Hypothalamus (tissue), 51 donors: ENCODE measurements at regions not wholly inside any gene's neighbourhood (a gene's known extent, or its start where the extent isn't known, plus 50 kb on each side); places are given as distances from the start of the nearest gene placed in this dataset.

Experiments used
- DNase-seq, 51 donors: peaks; one replicate each; lab custom pipeline; 2025; lab: John Stamatoyannopoulos, UW

DNA sequence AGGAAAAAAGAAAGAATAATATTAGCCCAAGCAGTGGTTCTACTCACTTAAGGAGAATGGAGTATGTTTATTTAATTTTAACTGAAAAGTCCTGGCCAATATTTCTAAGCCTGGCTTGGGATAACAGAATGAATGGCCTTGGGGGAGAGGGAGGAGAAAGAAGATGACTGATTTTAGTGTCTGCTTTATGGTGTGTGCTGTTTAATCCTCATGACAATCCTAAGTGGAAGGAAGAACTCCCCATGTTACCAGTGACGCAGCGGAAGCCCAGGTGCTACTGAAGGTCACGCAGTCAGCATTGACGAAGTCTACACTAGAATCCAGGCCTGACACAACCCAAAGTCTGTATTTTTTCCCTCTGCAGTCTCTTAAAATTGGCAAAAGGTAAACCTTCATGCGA is 50.5 kb downstream of the PALM2AKAP2 start:
- no peak for DNase-seq

DNA sequence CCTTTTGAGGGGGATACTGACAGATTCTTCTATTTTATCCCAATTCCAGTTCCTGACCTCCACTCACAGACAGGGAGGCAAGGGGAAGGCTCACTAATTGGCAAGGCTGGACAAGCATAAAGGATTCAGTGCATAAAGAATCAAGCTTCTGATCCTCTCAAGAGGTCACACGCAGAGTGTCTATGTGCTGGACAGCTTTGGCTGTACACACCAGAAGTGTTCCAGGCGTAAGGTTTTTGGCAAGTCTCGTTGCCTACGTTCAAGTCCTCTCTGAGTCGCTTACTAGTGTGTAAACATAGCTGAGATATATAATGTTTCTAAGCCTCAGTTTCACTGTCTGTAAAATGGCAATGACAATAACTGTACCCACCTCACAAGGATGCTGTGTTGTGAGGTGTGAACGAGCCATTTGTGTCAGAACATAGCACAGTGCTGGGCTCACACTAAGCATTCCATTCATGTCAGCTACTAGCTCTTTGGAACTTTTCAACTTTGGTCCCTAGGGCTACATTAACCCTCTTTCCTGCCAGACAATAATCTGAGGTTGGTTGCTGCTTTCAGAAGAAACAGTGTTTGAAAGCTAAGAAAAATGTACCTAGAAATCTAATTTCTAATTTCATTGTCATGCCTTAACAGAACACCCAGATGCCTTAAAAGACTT is 52.1 kb downstream of the PALM2AKAP2 start:
- no peak for DNase-seq

- no peak for DNase-seq
Observed at GRCh38 chr9:109834855-109835254, 54.9 kb downstream of the PALM2AKAP2 start.

DNA sequence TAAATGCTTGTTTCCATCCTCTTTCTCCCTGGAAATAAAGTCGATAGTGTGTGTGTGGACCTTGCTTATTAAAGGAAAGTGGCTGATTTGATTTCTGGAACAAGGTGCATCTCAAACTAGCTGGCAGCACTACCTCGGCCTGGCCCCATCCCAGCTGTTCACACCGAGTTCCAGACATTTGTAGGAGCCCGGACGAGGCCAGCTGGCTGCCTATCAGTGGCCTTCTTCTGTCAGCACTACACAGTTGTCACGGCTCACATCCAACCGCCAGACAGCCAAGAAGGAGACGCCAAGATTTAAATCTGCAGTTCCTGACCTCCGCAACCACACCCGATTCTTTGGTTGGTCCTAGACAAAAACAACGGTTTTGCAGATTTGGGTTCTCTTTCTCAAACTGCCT is 63.6 kb downstream of the PALM2AKAP2 start:
- DNase-seq = peak in 20 of 51 donors; percentile 1 to 57 (median 23)

DNA sequence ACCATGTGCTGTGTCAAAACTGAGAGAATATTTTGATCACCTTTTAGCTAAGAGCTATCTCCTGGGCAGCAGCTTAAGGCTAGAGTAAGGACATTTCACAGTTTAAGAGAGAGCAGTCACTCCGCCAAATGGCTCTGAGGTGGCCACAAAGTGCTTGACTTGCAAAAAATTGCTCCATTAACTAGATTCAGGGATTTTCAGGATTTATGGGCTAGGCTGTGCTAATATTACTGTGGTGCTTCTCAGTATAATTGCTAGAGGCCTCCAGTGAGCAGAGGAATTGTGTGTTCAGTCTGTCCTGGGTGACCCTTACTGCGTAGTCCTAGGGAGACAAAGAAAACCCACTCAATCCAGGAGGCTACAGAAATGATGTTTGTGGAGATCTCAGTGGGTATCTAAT is 65.2 kb downstream of the PALM2AKAP2 start:
- no peak for DNase-seq

DNA sequence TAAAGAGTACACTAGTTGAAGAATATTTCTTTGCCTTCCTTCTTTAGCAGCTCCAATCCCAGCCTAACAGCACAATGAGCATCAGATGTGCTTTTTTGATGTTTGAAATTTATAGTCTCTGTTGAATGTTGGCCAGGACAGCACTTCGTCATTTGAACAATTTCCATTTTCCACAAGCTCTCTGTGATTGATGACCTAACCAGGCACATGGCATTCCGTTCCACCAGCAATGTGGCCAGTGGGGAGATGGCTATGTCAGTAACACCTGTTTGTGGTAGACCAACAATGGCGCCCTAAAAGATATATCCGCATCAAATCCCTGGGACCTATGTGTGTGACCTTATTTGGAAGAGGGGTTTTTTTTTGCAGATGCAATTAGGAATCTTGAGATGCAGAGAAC is 66.8 kb downstream of the PALM2AKAP2 start:
- DNase-seq = no peak

- no peak for DNase-seq
Observed at GRCh38 chr9:109852556-109852955, 72.6 kb downstream of the PALM2AKAP2 start.

DNA sequence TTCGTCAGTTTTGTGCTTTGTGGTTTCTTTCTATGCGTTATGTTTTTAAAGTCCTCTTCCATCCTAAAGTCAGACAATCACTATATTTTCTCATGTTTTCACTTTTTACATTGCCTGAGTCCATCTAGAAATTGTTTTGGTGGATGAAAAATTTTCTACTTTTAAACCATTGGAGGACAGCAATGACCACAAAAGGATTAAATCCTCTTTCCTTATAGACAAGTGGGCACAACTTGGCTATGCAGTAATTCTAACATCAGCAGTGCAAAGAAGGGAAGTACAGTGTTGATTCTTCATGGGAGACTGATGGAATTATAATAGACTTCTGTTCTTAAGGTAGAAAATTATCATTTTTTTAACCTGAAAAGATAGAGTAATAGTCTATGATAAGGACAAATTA is 75.5 kb downstream of the PALM2AKAP2 start:
- no peak for DNase-seq

DNA sequence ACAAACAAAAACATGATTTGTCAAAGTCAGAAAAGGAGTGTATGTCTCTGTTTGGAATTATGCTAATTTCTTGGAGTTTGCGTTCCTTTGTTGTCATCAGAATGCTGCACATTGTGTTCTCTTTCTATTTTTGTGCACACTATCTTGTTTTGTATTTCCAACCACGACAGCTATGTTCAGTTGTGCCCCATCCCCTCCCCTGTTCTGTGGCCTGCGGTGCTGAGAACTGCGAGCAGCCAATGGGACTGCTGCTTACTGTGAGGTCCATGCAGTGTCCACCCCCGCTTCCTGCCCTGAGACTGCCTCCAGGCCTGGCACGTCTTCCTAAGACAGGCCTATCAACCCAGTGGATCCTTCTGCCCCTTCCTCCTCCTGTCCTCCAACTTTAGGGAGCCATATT is 76.8 kb downstream of the PALM2AKAP2 start:
- peak in 45 of 51 donors; percentile 6 to 92 (median 70) for DNase-seq

GRCh38 chr9:109857336-109857735 is 77.3 kb downstream of the PALM2AKAP2 start:
- DNase-seq = no peak

DNA sequence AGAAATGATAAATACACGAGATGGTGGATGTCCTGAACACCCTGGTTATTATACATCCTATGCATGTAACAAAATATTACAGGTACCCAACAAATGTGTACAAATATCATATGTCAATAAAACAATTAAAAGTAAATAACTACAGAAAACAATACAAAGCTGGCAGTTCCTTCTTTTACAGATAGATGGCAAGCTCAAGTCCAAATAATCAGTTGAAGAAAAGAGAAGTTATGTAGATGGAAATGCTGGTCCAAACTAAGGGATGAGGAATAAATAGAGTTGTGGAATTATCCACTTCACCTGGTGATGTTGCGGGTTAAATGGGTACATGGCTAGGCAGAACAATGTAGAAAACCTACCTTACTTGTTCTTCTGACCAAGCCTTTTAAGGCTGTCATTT is 79.4 kb downstream of the PALM2AKAP2 start:
- no peak for DNase-seq

GRCh38 chr9:109860521-109860920 is 80.5 kb downstream of the PALM2AKAP2 start:
- DNase-seq = no peak

DNA sequence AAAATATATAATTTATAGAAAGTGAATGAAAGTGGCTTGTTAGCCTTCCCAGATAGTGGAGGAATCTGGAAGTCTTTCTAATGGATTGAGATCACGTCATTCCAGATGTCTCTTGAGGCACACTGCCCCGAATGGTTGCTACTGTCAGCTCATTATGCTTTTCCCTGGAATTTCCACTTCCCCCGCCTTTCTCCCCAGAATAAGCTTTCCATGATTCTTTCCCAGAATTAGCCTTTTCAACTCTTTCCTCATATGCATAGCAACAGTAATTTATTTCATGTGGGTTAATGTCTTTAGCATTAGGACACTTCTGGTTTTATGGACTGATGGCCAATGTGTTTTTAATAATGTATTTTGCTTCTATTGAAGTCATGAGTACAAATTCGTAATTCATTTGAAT is 81.5 kb downstream of the PALM2AKAP2 start:
- DNase-seq = peak in 5 of 51 donors; percentile 15 to 29 (median 18)

DNA sequence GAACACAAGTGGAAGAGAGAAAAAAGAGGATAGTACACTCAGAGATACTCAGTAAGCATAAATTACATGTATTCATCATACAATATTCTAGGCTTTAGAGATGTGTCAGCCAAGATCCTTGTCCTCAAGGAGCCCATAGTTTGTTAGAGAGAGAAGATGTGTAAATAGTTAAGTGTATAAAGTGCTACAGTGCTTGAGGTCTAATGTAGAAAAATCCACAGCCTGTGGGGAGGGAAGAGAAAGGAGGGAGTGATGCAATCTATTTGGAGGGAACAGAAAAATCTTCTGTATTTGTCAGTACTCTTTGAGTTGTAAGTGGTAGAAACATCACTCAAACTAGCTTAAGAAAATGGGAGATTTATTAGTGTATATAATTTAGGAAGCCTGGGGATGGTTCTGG is 81.9 kb downstream of the PALM2AKAP2 start:
- DNase-seq = no peak

DNA sequence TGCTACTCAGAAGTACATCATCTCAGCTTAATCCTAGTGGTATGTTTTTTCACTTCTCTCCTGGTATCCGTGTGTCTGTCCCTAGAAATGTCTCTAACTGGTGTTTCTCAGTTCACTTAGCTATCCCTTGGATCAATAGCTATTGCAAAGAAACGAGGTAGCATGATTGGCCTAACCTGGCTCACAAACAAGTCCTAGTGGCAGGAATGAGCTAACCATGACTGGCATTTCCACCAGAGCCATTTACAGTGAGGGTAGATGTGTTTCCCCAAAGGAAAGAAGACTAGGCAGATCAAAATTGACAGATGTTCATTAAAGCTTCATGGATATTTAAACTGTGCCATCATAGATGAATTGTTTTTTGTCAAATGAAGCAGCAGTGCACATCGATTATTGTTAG is 82.5 kb downstream of the PALM2AKAP2 start:
- no peak for DNase-seq

DNA sequence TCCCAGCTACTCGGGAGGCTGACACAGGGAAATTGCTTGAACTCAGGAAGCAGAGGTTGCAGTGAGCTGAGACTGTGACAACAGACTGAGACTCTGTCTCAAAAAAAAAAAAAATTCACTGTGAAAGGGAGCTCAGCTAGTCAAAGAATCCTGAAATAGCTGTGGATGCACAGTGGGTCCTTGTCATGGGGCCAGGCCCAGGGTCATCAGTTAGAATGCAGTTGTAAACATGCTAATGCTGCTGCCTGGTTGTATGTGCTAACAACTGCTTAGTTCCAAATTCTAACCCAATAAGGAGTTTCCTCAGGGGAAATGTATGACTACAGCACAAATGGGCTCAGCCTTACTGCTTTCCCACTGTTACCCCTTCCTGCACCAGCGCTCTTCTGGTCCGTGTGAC is 84.0 kb downstream of the PALM2AKAP2 start:
- DNase-seq = no peak

- no peak for DNase-seq
Observed at GRCh38 chr9:109865521-109865920, 85.5 kb downstream of the PALM2AKAP2 start.

DNA sequence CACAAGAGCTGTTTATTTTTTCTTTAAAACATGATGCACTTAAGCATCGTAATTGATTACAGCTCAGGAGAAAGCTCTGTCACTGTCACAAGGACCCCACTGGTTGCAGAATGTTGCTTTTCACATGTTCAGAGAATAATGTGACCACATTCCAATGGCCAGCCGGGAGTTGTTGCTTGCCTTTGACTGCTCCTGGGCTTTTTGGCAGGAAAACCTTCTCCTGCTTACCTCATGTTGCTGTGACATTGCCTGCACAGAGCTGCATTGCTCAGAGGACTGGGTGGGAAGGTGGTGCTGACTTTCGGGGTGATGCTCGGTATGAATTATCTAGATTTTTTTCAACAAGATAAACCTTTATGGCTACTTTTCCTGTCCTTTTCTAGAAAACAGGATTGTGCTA is 88.2 kb downstream of the PALM2AKAP2 start:
- peak in 14 of 51 donors; percentile 5 to 80 (median 26) for DNase-seq

GRCh38 chr9:109868722-109869121 is 88.7 kb downstream of the PALM2AKAP2 start:
- peak in 1 of 51 donors; percentile 80 for DNase-seq

GRCh38 chr9:109870365-109870764 is 90.4 kb downstream of the PALM2AKAP2 start:
- no peak for DNase-seq

GRCh38 chr9:109872901-109873300 is 92.9 kb downstream of the PALM2AKAP2 start:
- no peak for DNase-seq

GRCh38 chr9:109875495-109876129 is 95.6 kb downstream of the PALM2AKAP2 start:
- DNase-seq = no peak
